Progenitor cell of endocrine pancreas (in vitro differentiated cells): ENCODE measurements at regions not wholly inside any gene's neighbourhood (a gene's known extent, or its start where the extent isn't known, plus 50 kb on each side); places are given as distances from the start of the nearest gene placed in this dataset.

Source experiments
- DNase-seq: peaks from one replicate; pipeline ENCODE4 v3.0.0; 2021; ENCODE audit warnings: low spot score; ENCODE audit not compliant: unreplicated experiment
- H3K27ac Mint-ChIP-seq: 2 replicates; pipeline ENCODE4 v1.8.0; 2021; ENCODE audit warnings: mild to moderate bottlenecking, moderate library complexity, mixed read lengths
- H3K27me3 Mint-ChIP-seq: 2 replicates; pipeline ENCODE4 v1.8.0; 2021; ENCODE audit warnings: mixed read lengths
- H3K36me3 Mint-ChIP-seq: 2 replicates; pipeline ENCODE4 v1.8.0; 2022; ENCODE audit warnings: mixed read lengths; ENCODE audit not compliant: insufficient read depth
- H3K4me1 Mint-ChIP-seq: 2 replicates; pipeline ENCODE4 v1.8.0; 2021; ENCODE audit warnings: low read depth, mixed read lengths
- H3K4me3 Mint-ChIP-seq: 2 replicates; pipeline ENCODE4 v1.8.0; 2021; ENCODE audit warnings: low read depth, mild to moderate bottlenecking, moderate library complexity, mixed read lengths
- H3K9me3 Mint-ChIP-seq: 2 replicates; pipeline ENCODE4 v1.8.0; 2021; ENCODE audit warnings: low read depth, mixed read lengths
- TF ChIP-seq, protein P1 (sequence below): fragments of 200-600 bp; sonication (generic); IDR thresholded peaks from one replicate; pipeline ENCODE4 v1.5.0; 2021; ENCODE audit warnings: antibody characterized with exemption, mild to moderate bottlenecking; ENCODE audit not compliant: unreplicated experiment

DNA sequence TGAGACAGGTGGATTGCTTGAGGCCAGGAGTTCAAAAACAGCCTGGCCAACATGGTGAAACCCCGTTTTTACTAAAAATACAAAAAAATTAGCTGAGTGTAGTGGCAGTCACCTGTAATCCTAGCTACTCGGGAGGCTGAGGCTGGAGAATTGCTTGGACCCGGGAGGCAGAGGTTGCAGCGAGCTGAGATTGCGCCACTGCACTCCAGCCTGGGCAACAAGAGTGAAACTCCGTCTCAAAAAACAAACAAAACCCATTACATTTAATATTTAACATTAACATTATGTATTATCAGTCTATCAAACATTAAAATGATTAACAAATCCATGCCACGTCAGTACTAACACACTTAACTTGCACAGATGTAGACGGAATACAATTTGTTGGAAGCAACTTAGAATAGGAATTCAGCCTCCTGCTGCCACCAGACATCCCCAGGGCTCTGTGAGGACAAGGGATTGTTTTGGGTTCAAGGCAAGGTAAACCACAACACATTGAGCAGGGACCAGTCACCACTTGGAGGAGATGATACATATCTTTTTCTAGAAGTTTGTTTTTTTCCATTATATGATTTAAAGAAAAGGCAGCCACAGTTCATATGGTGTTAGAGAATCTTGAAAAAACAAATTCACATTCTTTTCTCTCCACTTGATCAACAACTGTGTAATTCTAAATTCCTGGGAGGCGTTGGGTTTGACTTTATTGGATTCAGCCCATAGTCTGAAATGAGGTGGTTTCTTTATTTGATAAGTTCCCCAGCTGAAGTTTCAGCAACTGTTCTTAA lies 104.1 kb upstream of the BASP1 start:
- Mint-ChIP-seq H3K36me3 (no peaks in the 10 kb centered on the region), H3K4me1 (peaks cover 27% of the 10 kb centered on the region), H3K4me3 (no peak overlapping the region), H3K9me3 (no peaks in the 10 kb centered on the region), H3K27me3 (no peaks in the 10 kb centered on the region), H3K27ac (no peak overlapping the region)
- TF ChIP-seq, protein P1, sequence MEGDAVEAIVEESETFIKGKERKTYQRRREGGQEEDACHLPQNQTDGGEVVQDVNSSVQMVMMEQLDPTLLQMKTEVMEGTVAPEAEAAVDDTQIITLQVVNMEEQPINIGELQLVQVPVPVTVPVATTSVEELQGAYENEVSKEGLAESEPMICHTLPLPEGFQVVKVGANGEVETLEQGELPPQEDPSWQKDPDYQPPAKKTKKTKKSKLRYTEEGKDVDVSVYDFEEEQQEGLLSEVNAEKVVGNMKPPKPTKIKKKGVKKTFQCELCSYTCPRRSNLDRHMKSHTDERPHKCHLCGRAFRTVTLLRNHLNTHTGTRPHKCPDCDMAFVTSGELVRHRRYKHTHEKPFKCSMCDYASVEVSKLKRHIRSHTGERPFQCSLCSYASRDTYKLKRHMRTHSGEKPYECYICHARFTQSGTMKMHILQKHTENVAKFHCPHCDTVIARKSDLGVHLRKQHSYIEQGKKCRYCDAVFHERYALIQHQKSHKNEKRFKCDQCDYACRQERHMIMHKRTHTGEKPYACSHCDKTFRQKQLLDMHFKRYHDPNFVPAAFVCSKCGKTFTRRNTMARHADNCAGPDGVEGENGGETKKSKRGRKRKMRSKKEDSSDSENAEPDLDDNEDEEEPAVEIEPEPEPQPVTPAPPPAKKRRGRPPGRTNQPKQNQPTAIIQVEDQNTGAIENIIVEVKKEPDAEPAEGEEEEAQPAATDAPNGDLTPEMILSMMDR, result no peak
- no peak for DNase-seq

DNA sequence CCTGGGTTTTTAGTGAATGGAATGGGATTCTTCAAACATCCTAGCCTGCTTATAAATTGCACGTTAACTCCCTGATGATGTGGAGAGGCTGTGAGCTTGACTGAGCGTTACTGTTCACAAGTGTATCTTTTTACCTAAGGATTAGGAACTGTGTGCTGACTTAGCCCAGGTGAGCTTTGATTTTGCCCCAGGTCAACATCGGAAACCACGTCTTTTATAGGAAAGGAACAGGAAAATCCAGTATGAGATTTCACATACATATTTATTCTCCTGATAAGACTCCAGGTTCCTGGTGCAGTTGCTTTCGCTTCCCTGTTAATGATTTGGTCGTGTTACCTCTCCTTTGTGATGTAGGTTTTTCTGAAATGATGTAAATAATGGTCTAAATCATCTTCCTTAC lies 103.2 kb upstream of the BASP1 start:
- no peaks in the 10 kb centered on the region for H3K27me3 Mint-ChIP-seq
- H3K4me1 Mint-ChIP-seq, result peaks cover 28% of the 10 kb centered on the region
- H3K27ac Mint-ChIP-seq, result no peak overlapping the region
- H3K4me3 Mint-ChIP-seq, result no peak overlapping the region
- TF ChIP-seq, protein P1, result no peak
- no peak for DNase-seq
- H3K9me3 Mint-ChIP-seq, result no peaks in the 10 kb centered on the region
- H3K36me3 Mint-ChIP-seq, result no peaks in the 10 kb centered on the region

DNA sequence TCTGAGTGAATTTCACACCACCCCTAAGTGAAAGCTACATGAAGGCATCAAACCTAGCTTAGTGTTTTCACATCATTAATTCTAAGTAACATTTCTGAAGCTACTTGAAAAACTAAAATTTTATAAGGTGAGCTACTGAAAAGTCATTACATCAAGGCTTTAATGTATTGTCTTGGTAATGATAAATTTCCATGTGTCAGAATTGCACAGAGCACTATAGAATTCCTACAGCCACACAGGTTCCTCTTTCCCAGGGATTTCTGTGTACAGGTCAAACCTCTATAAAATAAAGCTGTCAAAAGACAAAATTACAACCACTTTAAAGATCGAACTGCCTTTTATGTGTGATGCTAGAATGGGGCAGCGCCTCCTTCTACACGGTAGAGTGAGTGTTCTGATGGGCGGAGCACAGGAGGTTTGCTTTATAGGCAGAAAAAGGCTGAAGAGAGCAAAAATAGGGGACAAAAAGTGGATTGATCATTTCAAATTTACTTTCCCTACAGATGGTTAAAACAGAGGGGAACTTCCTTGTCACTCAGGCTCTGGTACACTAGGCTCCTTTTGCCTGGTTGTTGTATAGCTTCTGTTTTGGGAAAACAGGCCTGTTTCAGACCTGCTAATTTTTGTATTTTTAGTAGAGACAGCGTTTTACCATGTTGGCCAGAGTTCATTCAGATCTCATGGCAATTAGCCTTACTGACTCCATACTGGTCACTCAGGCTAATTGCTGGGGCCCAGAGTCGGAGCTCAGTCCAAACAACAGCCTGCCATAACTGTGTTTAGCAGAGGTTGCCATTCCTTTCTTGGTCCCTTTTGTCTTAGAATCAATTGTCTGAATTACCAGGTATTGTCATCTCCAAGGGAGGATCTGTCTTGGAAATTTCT lies 102.5 kb upstream of the BASP1 start:
- no peaks in the 10 kb centered on the region for H3K36me3 Mint-ChIP-seq

DNA sequence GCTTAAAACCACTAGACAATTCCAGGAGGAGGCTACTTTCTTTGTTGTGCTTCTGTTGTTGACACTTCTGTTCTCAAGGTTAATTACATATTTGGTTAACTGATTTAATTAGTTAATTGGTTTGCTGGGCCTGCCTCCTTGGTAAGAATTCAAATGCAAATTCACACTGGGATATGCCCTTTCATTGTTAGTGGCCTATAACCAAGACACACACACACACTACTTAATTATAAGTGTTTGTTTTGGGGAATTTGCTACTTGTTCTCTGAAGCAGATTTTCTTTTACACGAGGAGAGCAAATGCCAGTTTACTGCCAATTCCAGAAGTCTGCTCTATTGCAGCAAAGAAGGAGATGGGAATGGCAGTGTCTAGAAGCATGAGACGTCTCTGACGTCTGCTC lies 101.6 kb upstream of the BASP1 start:
- Mint-ChIP-seq H3K27me3 (no peaks in the 10 kb centered on the region), H3K9me3 (no peaks in the 10 kb centered on the region), H3K36me3 (no peaks in the 10 kb centered on the region), H3K4me3 (no peak overlapping the region), H3K27ac (no peak overlapping the region), H3K4me1 (peaks cover 30% of the 10 kb centered on the region)
- DNase-seq, result no peak
- TF ChIP-seq, protein P1, result no peak

More for the DNA sequence above, 102.5 kb upstream of the BASP1 start:
- DNase-seq, result no peak
- TF ChIP-seq, protein P1, result no peak
- Mint-ChIP-seq H3K9me3 (no peaks in the 10 kb centered on the region), H3K27ac (peak overlapping the region; percentile 9), H3K4me3 (no peak overlapping the region), H3K27me3 (no peaks in the 10 kb centered on the region), H3K4me1 (peaks cover 30% of the 10 kb centered on the region)

DNA sequence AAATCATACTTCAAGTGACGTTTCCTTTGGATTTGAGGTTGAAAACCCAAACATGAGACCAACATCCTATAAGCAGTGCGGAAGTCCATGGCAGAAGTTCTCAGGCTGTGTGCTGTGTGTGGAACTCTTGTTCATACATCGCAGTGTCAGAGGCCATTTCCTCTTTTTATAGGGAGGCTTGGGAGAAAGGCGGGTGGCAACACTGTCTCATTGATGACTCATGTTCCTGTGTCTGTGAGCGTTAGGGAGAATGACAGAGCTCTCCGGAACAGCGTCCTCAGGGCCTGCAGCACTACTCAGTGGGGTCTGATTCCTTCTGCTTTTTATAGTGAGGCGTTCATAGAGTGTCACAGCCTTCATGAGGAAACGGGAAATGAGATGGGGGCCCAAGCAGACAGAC lies 98.8 kb upstream of the BASP1 start:
- TF ChIP-seq, protein P1, result no peak
- Mint-ChIP-seq H3K9me3 (no peaks in the 10 kb centered on the region), H3K27ac (no peak overlapping the region), H3K27me3 (no peaks in the 10 kb centered on the region), H3K36me3 (no peaks in the 10 kb centered on the region), H3K4me1 (peaks cover 31% of the 10 kb centered on the region), H3K4me3 (no peak overlapping the region)
- DNase-seq, result no peak
